ENCODE measurements at regions not wholly inside any gene's neighbourhood (a gene's known extent, or its start where the extent isn't known, plus 50 kb on each side); places are given as distances from the start of the nearest gene placed in this dataset.
"Not testable (repeated sequence)": the region's sequence is repeated elsewhere in the genome, so short reads cannot be mapped to it uniquely, and the experiment has no call there.

- H3K4me3 ChIP-seq (ENCODE audit: low read depth, low read length), result no peak overlapping the region
- no peak for DNase-seq (ENCODE audit: low read depth)
- TF ChIP-seq, protein P1, sequence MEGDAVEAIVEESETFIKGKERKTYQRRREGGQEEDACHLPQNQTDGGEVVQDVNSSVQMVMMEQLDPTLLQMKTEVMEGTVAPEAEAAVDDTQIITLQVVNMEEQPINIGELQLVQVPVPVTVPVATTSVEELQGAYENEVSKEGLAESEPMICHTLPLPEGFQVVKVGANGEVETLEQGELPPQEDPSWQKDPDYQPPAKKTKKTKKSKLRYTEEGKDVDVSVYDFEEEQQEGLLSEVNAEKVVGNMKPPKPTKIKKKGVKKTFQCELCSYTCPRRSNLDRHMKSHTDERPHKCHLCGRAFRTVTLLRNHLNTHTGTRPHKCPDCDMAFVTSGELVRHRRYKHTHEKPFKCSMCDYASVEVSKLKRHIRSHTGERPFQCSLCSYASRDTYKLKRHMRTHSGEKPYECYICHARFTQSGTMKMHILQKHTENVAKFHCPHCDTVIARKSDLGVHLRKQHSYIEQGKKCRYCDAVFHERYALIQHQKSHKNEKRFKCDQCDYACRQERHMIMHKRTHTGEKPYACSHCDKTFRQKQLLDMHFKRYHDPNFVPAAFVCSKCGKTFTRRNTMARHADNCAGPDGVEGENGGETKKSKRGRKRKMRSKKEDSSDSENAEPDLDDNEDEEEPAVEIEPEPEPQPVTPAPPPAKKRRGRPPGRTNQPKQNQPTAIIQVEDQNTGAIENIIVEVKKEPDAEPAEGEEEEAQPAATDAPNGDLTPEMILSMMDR (IDR thresholded peaks at IDR 0.05; ENCODE audit: low read depth, low read length, missing control alignments), result no peak
Observed at GRCh38 chr21:32089766-32090165, 189.1 kb downstream of the MIS18A start.

GRCh38 chr21:32088471-32088870, 190.4 kb downstream of the MIS18A start:
- H3K4me3 ChIP-seq (ENCODE audit: low read depth, low read length), result no peak overlapping the region
- DNase-seq (ENCODE audit: low read depth), result no peak
- TF ChIP-seq, protein P1 (IDR thresholded peaks at IDR 0.05; ENCODE audit: low read depth, low read length, missing control alignments), result no peak

- no peak overlapping the region for H3K4me3 ChIP-seq (ENCODE audit: low read depth, low read length)
- no peak for DNase-seq (ENCODE audit: low read depth)
- TF ChIP-seq, protein P1 (IDR thresholded peaks at IDR 0.05; ENCODE audit: low read depth, low read length, missing control alignments), result no peak
Observed at GRCh38 chr21:32087447-32087846, 191.4 kb downstream of the MIS18A start.

GRCh38 chr21:32083197-32083596, 195.7 kb downstream of the MIS18A start:
- H3K4me3 ChIP-seq (ENCODE audit: low read depth, low read length), result no peak overlapping the region
- no peak for DNase-seq (ENCODE audit: low read depth)
- TF ChIP-seq, protein P1 (IDR thresholded peaks at IDR 0.05; ENCODE audit: low read depth, low read length, missing control alignments), result no peak

DNA sequence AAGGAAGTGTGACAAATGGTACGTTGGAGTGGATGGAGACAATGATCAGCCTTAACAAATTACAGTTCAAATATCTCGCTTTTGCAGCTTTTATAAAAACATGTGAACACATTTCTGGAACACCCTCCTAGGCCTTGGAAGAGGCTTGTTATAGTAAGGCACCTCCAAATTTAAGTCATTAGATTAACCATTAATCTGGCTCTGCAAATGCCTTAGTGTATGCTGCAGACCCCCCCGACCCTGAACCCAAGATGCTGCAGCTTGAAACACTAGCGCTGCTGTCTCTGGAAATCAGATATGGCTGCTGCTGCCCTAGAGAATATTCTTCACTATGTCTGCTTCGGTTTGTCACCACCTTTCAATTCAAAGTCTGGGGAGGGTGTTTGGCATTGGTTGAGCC, 196.4 kb downstream of the MIS18A start:
- DNase-seq (ENCODE audit: low read depth), result no peak
- TF ChIP-seq, protein P1 (IDR thresholded peaks at IDR 0.05; ENCODE audit: low read depth, low read length, missing control alignments), result no peak
- H3K4me3 ChIP-seq (ENCODE audit: low read depth, low read length), result no peak overlapping the region

GRCh38 chr21:32073593-32073992, 200.8 kb downstream of the HUNK start:
- DNase-seq (ENCODE audit: low read depth), result no peak
- TF ChIP-seq, protein P1 (IDR thresholded peaks at IDR 0.05; ENCODE audit: low read depth, low read length, missing control alignments), result no peak
- H3K4me3 ChIP-seq (ENCODE audit: low read depth, low read length), result no peak overlapping the region

DNA sequence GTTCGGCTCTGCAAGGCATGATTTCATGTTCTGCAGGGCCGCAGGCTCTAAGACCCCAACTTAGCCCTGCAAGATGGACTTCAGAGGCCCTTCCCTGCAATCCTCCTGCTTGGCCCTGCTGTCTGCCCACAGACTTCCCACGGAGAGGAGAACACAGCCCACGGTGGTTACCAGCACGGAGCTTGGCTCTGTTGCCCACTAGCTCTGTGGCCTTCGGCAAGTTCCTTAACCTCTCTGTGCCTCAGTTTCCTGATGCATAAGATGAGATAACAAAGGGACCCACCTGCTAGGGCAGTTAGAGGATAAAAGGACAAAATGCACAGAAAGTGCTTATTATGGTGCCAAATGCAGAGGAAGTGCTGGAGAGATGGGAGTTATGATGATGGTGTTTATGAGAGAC, 200.4 kb downstream of the HUNK start:
- TF ChIP-seq, protein P1 (IDR thresholded peaks at IDR 0.05; ENCODE audit: low read depth, low read length, missing control alignments), result no peak
- no peak overlapping the region for H3K4me3 ChIP-seq (ENCODE audit: low read depth, low read length)
- DNase-seq (ENCODE audit: low read depth), result no peak

GRCh38 chr21:32071620-32072019, 198.8 kb downstream of the HUNK start:
- not testable (repeated sequence) for DNase-seq (ENCODE audit: low read depth); H3K4me3 ChIP-seq (ENCODE audit: low read depth, low read length)
